ENCODE measurements at regions not wholly inside any gene's neighbourhood (a gene's known extent, or its start where the extent isn't known, plus 50 kb on each side); places are given as distances from the start of the nearest gene placed in this dataset.
A peak's percentile ranks its signal among the peaks of the same experiment; 100 is the strongest.
"Not testable (repeated sequence)": the region's sequence is repeated elsewhere in the genome, so short reads cannot be mapped to it uniquely, and the experiment has no call there.

GRCh38 chr7:51382243-51382642 lies 65.6 kb upstream of the COBL start:
- H3K36me3 ChIP-seq; H3K27ac ChIP-seq (replicated peaks in 1 of 4); H3K27me3 ChIP-seq; H3K4me1 ChIP-seq; H3K4me3 ChIP-seq; DNase-seq (ENCODE audit: extremely low spot score); intact Hi-C loops (cut with DNase I); H3K9me3 ChIP-seq: not testable (repeated sequence)
- WGBS: no CpG with 5 or more reads among the region's 7 CpGs

GRCh38 chr7:51376420-51377092 lies 59.9 kb upstream of the COBL start:
- 91% methylated on average over 4 of the region's 4 CpGs for WGBS
- H3K4me1 ChIP-seq: no peaks in the 10 kb centered on the region
- no peak overlapping the region for H3K4me3 ChIP-seq
- intact Hi-C loops (cut with DNase I): no loop called here
- H3K27ac ChIP-seq (replicated peaks in 1 of 4): no peak overlapping the region
- H3K27me3 ChIP-seq: peaks cover 0 to 6% (median 0%) of the 10 kb centered on the region in 4 donors
- no peaks in the 10 kb centered on the region for H3K9me3 ChIP-seq
- H3K36me3 ChIP-seq: no peaks in the 10 kb centered on the region
- DNase-seq (ENCODE audit: extremely low spot score): no peak
- no peak for TF ChIP-seq EP300 (IDR thresholded peaks at IDR 0.05)
- TF ChIP-seq CTCF (IDR thresholded peaks at IDR 0.05): no peak
- no peak for TF ChIP-seq POLR2AphosphoS5 (IDR thresholded peaks at IDR 0.05)
- no peak for TF ChIP-seq POLR2A (IDR thresholded peaks at IDR 0.05; ENCODE audit: low read depth)

GRCh38 chr7:51374936-51375335 lies 58.3 kb upstream of the COBL start:
- peaks cover 0 to 6% (median 0%) of the 10 kb centered on the region in 4 donors for H3K27me3 ChIP-seq
- H3K9me3 ChIP-seq: no peaks in the 10 kb centered on the region
- DNase-seq (ENCODE audit: extremely low spot score): no peak
- intact Hi-C loops (cut with DNase I): no loop called here
- TF ChIP-seq POLR2AphosphoS5 (IDR thresholded peaks at IDR 0.05) (no peak), POLR2A (IDR thresholded peaks at IDR 0.05; ENCODE audit: low read depth) (no peak)
- no peak overlapping the region for H3K4me3 ChIP-seq
- H3K4me1 ChIP-seq: no peaks in the 10 kb centered on the region
- WGBS: 72% methylated on average over 4 of the region's 4 CpGs
- no peak overlapping the region for H3K27ac ChIP-seq (replicated peaks in 1 of 4)
- no peaks in the 10 kb centered on the region for H3K36me3 ChIP-seq

GRCh38 chr7:51373607-51374006 lies 57.0 kb upstream of the COBL start:
- H3K9me3 ChIP-seq; H3K4me3 ChIP-seq; H3K27me3 ChIP-seq; intact Hi-C loops (cut with DNase I); DNase-seq (ENCODE audit: extremely low spot score); H3K4me1 ChIP-seq; H3K27ac ChIP-seq (replicated peaks in 1 of 4); H3K36me3 ChIP-seq: not testable (repeated sequence)
- WGBS: 67% methylated on average over 2 of the region's 2 CpGs

GRCh38 chr7:51369746-51370145 lies 53.1 kb upstream of the COBL start:
- intact Hi-C loops (cut with DNase I): loop anchor here (5.0 kb wide), 1 partner anchor 1227 kb away; no protein-coding TSS in a partner anchor
- Histone ChIP-seq H3K4me1 (peaks cover 0 to 4% (median 0%) of the 10 kb centered on the region in 4 donors), H3K27ac (replicated peaks in 1 of 4) (no peak overlapping the region), H3K4me3 (no peak overlapping the region), H3K9me3 (no peaks in the 10 kb centered on the region), H3K36me3 (no peaks in the 10 kb centered on the region), H3K27me3 (no peaks in the 10 kb centered on the region)
- DNase-seq (ENCODE audit: extremely low spot score): no peak
- TF ChIP-seq EP300 (IDR thresholded peaks at IDR 0.05): no peak
- no peak for TF ChIP-seq POLR2A (IDR thresholded peaks at IDR 0.05; ENCODE audit: low read depth)
- peak in 2 of 3 experiments; percentile 21 to 39 for TF ChIP-seq CTCF (IDR thresholded peaks at IDR 0.05)
- WGBS: 20% methylated on average over 3 of the region's 3 CpGs

GRCh38 chr7:51369228-51369627 lies 52.6 kb upstream of the COBL start:
- not testable (repeated sequence) for H3K27ac ChIP-seq (replicated peaks in 1 of 4); H3K4me3 ChIP-seq; H3K9me3 ChIP-seq; H3K36me3 ChIP-seq; H3K27me3 ChIP-seq; H3K4me1 ChIP-seq; DNase-seq (ENCODE audit: extremely low spot score)
- 45% methylated on average over 2 of the region's 3 CpGs for WGBS
- intact Hi-C loops (cut with DNase I): loop anchor here (5.0 kb wide), 1 partner anchor 1227 kb away; no protein-coding TSS in a partner anchor

GRCh38 chr7:51368334-51368733 lies 51.7 kb upstream of the COBL start:
- no peak for TF ChIP-seq POLR2AphosphoS5 (IDR thresholded peaks at IDR 0.05)
- intact Hi-C loops (cut with DNase I): loop anchor here (5.0 kb wide), 1 partner anchor 1226 kb away; no protein-coding TSS in a partner anchor
- H3K36me3 ChIP-seq: no peaks in the 10 kb centered on the region

More at GRCh38 chr7:51368334-51368733, 51.7 kb upstream of the COBL start:
- no peaks in the 10 kb centered on the region for H3K27me3 ChIP-seq
- no peak overlapping the region for H3K27ac ChIP-seq (replicated peaks in 1 of 4)
- WGBS: no CpG with 5 or more reads among the region's 1 CpG
- no peaks in the 10 kb centered on the region for H3K9me3 ChIP-seq
- H3K4me1 ChIP-seq: peaks cover 0 to 4% (median 0%) of the 10 kb centered on the region in 4 donors
- DNase-seq (ENCODE audit: extremely low spot score): no peak
- H3K4me3 ChIP-seq: no peak overlapping the region
